Activated CD8-positive, alpha-beta memory T cell treated with anti-CD3 and anti-CD28 coated beads, Interleukin-2, amount 50 U/mL, for 24 hours (primary cell): ENCODE measurements at regions not wholly inside any gene's neighbourhood (a gene's known extent, or its start where the extent isn't known, plus 50 kb on each side); places are given as distances from the start of the nearest gene placed in this dataset.

Experiments used
- DNase-seq: peaks from one replicate; pipeline ENCODE4 v3.0.0-alpha.2; 2020; ENCODE audit errors: extremely low read depth

DNA sequence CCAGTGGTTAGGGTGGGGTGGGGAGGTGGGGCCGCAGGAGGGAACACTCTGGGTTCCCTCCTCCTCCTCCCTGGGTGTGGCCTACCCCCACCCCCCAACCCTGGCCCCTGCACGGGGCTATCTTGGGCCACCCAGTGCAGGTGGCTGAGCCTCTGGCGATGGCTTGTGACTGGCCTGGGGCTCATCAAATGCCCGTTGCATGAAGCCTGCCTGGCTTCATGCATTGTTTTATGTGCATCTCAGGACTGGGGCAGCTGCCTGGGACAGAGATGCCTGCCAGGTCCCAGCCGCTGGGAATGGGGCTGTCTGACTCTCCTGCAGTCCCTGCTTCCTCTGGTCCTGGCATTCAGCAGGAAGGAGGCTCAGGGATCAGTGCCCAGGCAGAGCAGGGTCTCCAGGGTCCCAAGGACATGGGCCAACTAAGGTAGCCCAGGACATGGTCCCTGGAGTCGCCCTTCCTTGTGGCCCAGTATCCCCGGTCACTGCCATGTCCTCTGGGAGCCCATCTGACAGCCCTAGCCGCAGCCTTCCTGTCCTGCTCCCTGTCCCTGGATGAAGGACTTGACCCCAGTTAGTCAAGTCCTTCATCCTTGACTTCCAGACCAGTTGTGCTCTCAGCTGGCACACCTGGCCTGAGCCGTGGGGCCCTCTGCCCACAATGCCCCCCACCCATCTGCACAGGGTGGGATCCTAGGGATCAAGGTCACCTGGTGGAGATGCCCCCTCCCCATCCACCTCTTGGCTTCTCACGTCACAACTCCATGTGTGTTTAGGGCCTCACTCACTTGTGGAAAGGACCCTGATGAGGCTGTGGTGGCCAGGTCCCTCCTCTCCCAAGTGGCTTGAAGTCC lies 112.1 kb upstream of the FGF3 start:
- no peak for DNase-seq

DNA sequence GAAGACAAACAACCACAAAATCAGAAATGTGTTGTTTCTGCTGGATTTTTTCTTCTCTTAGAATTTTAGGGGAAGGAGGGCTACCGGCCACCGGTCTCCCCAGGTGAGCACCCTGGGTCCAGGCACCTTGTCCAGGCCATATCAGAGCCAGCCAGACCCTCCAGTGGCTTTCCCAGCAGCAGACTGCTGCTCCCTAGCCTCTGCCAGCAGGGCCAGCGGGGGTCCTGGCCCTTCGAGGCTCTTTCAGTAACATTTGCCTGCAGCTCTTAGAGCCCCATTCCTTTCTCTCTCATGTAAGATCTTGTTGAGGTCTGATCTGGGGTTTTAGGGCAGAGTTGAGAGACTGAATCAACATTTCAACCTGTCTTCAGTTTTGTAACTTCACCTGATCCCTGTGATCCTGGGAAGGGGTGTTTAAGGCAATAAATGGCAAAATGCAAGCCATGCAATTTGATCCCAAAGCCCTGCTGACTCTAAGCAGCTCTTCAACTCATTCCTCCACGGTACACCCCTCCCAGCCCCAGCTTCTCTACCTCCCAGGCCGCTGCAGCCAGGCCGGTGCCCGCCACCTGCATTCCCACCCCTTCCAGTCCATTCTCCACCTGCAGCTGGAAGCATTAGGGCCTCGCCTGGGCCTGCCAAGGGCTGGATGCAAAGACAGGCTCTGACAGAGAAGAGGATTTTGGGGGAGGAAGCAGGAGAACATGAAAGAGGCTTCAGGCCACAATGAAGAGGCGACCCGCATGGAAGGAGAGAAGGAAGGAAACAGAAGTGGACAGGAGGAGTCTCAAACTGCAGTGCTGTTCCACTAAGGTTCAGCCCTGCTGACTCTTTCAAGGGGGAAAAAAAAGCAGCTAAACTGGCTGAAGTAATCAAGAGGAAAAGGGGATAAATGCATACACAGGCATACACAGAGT lies 113.0 kb upstream of the FGF3 start:
- DNase-seq = no peak

DNA sequence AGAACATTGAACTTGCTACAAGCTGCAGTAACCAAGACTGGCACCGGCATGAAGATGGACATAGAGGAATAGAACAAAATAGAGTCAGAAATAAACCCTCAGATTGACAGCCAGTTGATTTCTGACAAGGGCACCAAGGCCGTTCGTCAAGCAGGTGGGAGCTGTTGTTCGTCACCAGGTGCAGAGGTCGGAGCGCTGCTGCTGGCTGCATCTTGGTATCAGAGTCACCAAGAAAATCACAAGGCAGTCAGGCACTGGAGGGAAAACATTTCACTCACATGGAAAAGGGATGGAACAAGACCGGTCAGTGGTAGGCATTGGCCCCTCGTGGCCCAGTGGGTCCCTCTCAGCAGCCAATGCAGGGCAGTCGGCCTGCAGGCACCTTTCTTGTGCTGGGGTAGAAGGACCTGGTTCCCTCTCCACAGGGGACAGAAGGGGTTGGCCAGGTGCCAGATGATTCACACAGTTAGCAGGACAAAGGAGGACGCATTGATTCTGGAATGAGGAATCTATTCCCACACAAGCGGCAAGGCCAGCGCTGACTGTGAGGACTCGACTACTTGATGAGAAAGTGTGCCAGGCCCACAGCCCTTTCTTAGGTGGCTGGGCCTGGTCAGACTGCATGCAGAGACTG lies 115.8 kb upstream of the FGF3 start:
- no peak for DNase-seq

DNA sequence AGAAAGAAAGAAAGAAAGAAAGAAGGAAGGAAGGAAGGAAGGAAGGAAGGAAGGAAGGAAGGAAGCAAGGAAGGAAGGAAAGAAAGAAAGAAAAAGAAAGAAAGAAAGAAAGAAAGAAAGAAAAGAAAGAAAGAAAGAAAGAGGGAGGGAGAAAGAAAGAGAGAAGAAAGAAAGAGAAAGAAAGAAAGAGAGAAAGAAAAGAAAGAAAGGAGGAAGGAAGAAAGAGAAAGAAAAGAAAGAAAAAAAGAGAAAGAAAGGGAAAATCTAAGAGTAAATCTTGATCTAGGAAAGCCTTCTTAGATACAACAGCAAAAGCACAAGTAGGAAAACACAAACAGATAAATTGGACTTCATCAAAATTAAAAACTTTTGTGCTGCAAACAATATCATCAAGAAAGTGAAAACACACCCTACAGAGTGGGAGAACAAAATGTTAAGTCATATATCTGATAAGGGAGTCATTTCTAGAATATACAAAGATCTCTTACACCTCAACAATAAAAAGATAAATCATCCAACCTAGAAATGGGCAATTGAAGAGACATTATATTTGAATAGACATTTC lies 116.8 kb upstream of the FGF3 start:
- DNase-seq = no peak

DNA sequence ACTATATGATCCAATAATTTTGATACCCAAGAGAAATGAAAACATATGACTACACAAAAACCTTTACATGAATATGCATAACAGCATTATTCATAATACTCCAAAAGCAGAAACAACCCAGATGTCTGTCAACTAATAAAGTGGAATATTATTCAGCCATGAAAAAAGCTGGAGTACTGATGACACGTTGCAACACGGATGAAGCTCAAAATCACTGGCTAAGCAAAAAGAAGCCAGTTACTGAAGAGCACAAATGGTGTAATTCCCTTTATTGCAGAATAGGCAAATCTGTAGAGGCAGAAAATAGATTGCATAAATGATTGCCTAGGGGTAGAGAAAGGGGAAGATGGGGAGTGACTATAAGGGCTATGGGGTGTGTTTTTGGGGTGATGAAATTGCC lies 117.6 kb upstream of the FGF3 start:
- no peak for DNase-seq

DNA sequence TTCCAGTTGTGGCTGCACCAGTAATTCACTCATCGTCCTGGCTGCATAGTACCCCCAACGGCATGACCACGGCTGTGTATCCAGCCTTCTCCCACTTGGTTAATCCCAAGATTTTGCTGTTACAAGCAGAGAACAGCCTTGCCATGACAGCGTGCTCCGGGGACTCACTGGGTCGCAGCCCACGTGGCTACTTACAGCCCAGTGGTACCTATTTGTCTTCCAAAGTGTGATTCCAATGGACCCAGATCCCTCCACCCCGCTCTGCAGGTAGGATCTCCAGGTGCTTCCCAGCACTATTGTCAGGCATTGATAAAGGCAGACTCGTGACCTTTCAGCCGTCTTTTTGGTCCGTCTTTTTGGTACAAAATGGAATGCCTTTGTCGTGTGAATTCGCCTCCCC lies 119.0 kb upstream of the FGF3 start:
- no peak for DNase-seq

DNA sequence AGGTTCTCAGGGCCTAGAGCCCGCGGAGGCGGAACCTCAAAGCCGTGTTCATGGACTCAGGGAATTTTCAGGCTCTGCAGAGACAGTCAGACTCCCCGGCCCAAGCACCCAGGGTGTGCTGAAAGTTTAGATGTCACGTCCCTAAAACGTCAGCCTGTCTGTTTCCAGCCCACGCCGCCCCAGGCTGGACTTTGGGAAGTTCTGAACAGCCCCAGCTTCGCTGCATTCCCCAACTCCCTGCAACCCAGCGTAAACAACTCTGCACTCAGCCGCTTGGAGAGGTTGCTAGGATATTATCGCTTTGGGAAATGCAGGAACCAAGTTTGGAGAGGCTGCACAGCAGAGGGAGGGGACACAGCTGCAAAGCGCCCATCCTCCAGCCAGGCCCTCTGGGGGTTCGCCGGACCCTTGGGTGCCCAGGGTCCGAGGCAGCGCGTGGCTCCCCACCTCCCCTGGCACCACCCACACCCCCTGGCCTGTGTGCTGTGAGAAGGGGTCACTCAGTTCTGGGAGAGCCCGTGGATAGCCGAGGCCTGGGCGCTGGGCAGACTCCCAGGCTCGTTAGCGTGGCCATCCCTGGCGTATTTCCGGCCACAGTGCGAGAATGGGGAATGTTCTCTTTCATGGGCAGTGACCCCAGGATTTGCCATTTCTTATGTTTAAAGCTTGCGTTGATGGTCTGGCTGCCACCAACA lies 120.5 kb upstream of the FGF3 start:
- DNase-seq = no peak

DNA sequence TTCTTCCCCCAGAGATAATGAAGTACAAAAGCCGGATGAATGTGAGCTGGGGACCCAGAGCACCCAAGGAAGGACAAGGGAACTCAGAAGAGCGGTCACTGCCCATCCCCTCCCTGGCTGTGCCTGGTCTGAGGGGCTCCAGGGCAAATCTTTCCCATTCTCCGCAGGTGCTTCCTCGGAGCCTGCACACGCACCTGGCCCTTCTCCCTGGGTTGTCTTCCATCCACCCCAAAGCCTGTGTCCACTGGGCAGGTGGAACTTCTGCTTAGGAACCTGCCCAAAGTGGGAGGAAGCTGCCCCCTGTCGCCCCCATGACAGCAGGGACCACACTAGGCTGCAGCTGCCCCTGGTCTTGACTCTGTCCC lies 121.0 kb upstream of the FGF3 start:
- DNase-seq = no peak

DNA sequence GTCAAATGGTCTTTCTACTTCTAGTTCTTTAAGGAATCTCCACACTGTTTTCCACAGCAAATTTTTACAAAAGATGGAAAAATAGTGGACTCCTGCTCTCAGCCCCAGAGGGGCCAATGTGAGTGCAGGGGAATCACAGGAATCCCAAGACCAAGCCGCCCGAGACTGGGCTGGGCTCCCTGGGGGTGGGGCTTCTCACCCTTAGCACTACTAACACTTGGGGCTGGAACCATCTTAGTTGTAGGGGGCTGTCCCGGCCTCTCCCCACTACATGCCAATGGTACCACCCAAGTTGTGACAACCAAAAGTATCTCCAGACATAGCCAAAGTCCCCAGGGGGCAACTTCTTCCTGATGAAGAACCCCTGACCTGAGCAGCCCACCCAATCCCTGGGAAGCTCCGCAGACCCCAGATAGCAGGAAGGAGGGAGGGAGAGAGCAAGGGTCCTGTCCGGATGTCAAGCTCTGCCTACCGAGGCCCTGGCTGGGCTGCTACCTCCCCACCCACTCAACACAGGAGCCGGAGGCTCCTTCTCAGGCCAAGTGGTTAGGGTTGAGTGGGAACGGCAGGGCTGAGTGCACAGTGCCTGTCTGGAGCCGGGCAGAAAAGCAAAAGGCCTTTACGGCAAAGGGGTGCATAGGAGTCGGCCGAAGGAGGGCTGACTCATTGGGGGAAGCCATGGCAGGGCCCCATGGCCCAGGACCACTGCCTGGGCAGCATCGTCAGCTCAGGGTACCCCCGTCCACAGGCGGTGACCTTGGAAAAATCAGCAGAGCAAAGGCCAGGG lies 122.5 kb upstream of the FGF3 start:
- DNase-seq = no peak

DNA sequence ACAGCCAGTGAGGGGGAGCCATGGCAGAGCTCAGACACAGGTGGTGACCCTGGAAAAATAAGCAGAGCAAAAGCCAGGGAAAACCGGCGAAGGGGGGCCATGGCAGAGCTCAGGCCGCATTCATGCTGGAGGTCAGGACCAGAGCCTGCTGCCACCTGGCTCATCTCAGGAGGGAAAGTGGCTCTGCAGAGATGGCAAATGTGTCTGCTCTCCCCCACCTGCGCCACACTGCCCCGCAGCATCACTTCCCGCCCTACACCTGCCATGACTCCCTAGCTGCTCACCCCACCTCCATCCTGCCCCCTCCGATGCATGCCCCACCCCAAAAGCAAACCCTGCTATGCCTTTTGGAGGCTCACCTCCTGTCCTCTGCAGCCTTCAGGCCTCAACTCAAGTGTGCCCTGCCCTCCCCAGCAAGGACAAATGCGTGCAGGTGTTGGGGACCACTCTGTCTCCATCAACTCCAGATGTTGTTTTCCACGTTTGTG lies 123.2 kb upstream of the FGF3 start:
- DNase-seq = no peak

DNA sequence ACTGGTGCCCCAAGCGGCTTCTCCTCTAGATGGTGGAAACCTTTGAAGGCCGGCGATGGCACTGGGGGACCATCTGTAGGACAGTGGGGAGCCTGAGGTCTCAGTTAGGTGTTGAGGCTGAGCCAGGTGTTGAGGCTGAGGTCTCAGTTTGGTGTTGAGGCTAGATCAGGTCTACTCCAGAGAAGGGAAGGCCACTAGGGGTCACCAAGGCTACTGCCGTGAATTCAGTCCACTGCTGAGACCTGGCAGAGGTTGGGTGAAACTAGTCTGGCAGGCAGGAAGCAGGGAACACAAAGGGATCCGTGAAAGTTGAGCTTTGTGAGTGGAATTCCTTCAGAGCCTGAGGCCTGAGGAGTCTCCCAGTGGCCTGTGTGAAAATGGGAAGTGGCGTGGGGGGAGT lies 123.8 kb upstream of the FGF3 start:
- no peak for DNase-seq

DNA sequence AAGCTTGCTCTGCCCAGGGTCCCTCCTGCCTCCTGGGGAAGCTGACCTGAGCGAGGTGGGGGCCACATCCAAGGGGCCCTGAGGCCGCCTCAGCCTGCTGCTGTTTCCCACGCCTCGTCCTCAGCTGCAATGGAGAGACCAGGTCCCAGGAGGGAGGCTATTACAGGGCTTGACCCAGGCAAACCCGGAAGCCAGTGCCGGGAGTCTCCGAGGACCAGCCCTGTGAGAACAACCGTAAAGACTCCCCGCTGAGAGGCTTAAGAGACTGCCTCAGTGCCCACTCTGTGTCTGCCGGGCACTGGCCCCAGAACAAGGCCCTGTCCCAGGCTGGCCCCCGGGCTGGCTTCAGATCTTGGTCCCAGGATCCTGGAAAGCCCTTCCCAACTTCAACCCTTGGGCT lies 124.3 kb upstream of the FGF3 start:
- DNase-seq = no peak

DNA sequence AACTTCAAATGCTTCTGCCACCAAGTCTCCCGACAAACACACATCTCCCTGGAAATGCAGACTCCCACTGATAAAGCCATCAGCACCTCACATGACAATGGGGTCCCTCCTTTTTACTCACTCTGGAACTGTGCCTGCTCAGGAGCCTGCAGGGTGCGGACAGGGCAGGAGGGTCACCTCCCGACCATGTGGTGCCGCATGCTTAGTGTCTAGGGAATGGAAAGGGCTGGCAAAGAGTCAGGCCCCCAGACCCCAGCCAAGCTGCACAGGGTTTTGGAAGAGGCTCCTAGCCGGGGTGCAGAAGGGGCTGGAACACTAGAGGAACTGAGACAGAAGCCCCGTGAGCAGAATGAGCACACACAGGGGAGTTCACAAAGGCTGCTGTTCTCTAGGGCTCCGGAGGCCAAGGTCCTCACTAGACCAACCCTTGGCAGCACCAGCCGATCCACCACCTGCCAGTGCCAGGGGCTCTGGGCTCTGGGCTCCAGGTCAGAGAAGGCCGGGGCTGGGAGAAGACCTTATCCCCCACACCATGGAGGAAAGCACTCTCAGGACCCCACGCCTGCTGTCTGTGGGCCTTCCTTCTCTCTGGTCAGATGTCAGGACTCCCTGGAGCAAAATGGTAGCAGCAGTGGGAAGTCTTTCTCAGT lies 125.1 kb upstream of the FGF3 start:
- DNase-seq = no peak

DNA sequence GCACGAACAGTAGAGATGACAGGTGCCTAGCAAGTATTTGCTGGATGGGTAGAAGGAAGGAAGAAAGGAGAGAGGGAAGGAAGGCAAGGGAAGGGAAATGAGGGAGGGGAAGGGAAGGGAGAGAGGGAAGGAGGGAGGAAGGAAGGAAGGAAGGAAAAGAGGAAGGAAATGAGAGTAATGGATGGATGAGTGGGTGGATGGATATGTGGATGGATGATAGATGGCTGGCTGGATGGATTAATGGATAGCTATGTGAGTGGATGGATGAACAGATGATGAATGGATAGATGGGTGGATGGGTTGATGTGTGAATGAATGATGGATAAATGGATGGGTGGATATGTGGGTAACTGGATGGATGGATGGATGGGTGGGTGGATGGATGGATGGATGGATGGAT lies 125.9 kb upstream of the FGF3 start:
- DNase-seq = no peak

DNA sequence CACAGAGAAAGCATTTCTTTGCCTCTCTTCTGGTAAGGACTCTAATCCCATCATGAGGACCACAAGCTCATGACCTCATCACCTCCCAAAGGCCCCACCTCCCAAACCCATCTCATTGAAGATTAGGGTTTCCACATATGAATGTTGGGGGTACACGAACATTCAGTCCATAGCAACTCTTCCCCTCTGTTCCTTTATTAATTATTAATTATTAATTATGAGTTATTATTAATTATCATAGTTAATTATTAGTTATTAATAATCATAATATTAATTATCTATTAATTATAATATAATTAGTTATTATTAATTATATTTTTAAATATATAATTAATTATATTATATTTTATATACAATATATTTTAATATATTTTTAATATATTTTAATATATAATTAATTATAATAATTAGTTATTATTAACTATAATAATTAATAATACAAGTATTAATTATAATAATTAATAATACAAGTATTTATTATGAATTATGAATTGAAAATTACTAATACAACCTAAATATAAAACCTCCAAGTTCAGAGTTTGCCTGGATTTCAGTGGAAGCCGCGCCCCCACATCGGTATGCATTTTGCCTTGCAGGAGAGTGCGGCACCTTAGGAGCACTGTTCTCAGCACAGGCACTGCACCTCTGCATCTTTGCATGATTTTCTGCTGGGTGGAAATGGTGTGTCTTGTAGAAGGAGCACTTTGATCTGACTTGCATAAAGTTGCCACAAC lies 128.0 kb upstream of the FGF3 start:
- no peak for DNase-seq

DNA sequence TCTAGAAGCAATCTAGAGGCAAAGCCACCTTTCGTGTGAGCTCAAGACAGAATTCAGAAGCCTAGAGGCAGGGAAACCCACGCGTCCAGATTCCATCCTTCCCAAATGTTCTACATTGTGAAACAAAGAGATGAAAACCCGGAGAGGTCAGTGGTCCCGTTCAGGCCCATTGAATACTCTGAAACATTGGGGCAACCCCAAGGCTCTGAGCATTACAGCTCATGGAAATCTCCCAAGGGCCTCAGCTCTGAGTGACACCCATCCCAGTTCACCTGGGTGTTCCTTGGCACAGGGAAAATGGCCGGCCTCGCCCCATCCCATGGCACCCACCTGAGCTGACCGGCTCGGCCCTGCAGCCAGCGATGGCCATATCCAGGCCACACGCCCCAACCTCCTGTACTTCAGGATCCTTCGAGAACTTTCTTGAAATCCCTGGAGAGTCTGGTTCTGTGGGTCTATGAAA lies 128.6 kb upstream of the FGF3 start:
- DNase-seq = no peak

DNA sequence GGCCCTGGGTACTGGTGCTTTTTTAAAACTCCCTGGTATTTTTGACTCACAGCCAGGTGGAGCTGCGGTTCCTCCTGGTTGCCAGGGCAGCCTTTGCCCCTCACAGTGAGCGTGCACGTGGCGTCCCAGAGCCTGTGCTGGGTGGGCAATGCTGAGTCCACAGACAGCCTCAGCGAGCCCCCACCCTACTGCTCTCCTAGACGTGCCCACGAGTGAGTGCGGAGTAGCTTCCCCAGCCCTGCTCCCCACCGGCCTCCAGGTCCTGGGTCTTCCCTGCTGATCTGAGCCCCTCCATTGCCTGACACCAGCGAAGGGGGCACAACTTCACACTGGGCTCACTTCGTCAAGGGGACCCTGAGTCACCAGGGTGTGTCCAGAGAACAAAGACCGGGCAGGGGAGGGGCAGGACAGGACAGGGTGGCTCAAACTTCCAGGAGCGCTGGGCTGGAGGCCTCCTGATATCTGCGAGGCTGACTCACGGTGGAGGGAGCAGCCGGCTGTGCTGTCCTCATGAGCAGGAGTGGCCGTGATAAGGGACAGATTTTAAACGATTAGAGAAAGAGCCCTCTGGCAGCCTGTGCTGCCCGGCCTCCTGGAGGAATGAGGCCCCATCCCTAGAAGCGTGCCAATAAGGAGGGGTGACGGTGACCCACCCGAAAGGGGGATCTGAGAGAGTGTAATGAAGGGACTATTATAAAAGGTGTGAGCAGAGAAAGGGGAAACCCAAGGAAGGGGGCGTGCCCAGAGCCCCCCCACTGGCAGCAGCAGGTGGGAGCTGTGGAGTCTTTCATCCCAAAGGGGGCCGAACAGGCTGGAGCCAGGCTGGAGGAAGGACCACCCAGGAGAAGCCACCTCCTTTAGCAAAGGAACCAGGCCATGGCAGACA lies 129.3 kb upstream of the FGF3 start:
- DNase-seq = no peak

DNA sequence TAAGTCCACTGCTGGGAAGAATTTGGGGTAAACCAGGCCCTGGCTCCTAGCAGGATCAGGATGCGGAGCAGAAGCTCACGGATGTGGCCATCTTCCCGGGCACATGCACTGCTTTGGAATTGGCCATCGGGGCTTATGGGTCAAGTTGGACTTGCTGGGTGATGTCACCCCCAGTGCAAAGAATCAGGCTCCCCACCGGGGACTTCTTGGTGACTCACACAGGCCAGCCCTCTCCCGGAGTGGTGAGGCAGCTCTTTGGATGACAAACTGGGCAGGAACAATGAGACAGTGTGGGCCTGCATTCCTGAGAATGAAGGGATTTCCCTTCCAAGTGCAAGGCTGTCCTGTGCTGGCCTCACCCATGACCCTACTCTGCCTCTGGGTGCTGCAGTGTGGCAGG lies 128.8 kb upstream of the ANO1 start:
- DNase-seq = no peak
